ENCODE measurements at regions not wholly inside any gene's neighbourhood (a gene's known extent, or its start where the extent isn't known, plus 50 kb on each side); places are given as distances from the start of the nearest gene placed in this dataset.

DNA sequence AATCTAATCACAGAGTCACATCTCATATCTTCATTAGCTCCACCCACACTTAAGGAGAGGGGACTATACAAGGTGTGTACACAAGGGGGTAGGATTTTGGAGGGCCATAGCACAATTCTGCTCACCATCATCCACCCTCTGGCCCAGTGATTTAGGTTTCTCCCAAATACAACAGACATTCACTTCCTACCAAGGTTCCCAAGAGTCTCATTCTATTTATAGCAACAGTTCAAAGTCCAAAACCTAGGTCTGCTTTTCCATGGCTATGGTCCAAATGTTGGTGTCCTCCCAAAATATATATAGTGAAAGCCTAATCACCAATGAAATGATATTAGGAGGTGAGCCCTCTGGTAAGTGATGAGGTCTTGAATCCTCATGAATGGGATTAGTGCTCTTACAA, 353.2 kb upstream of the PLD5 start:
- no peak for DNase-seq (ENCODE audit: low spot score)
- TF ChIP-seq, protein P1, sequence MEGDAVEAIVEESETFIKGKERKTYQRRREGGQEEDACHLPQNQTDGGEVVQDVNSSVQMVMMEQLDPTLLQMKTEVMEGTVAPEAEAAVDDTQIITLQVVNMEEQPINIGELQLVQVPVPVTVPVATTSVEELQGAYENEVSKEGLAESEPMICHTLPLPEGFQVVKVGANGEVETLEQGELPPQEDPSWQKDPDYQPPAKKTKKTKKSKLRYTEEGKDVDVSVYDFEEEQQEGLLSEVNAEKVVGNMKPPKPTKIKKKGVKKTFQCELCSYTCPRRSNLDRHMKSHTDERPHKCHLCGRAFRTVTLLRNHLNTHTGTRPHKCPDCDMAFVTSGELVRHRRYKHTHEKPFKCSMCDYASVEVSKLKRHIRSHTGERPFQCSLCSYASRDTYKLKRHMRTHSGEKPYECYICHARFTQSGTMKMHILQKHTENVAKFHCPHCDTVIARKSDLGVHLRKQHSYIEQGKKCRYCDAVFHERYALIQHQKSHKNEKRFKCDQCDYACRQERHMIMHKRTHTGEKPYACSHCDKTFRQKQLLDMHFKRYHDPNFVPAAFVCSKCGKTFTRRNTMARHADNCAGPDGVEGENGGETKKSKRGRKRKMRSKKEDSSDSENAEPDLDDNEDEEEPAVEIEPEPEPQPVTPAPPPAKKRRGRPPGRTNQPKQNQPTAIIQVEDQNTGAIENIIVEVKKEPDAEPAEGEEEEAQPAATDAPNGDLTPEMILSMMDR (IDR thresholded peaks at IDR 0.05) = no peak
- Histone ChIP-seq H3K4me3 (no peak overlapping the region), H3K27ac (no peak overlapping the region)

DNA sequence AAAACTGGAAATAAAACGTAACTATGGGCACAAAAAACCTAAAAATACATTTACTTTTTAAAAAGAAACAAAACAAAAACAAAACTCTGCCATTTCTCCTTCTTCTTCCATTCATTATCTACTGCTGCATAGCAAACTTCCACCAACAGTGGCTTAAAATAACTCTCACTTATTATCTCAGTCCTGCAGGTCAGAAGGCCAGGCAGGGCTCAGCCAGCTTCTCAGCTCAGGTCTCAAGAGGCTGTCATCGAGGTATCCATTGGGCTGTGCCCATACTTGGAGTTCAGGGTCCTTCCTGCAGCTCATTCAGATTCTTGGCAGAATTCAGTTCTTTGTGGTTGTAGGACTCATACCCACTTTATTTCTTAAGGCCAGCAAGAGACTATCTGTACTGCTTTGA, 352.7 kb upstream of the PLD5 start:
- DNase-seq (ENCODE audit: low spot score) = no peak
- no peak overlapping the region for H3K27ac ChIP-seq
- TF ChIP-seq, protein P1 (IDR thresholded peaks at IDR 0.05) = no peak
- no peak overlapping the region for H3K4me3 ChIP-seq

DNA sequence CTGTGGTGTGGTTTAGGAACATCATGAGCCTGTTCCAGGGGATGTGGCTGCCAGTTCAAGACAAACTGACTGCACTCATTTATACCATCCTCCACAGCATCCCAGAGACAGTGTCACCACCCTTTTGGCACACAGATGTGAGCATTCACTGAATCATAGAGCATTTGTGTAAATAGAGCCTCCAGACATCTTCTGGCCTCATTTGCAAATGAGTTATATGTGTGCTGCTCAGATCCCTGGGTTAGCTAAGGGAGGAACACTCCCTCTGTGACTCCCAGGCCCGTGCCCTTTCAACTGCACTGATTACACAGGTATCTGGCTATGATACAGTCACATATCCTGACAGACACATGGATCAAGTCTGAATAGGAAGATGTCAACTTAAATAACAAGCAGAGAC, 351.5 kb upstream of the PLD5 start:
- no peak for DNase-seq (ENCODE audit: low spot score)

DNA sequence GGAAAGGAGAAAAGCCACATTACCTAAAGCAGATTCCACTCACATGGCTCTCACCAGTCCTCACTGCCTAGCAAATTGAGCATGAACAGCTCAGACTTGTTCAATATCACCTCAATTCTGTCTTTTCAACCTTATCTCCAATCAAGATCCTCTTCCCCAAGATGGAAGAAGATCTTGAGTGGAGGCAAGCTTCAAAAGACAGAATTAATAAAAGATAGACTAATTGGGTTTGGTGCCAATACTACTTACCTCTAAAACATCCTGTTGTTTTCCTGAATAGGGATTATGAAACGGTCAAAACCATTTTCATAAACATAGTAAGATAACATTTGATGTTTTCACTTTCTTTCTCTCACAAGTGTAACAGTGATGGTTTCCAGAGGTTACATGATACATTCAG, 349.2 kb upstream of the PLD5 start:
- TF ChIP-seq, protein P1 (IDR thresholded peaks at IDR 0.05) = no peak
- no peak overlapping the region for H3K4me3 ChIP-seq

More for the DNA sequence above, 351.5 kb upstream of the PLD5 start:
- Histone ChIP-seq H3K4me3 (no peak overlapping the region), H3K27ac (no peak overlapping the region)
- TF ChIP-seq, protein P1 (IDR thresholded peaks at IDR 0.05) = no peak

DNA sequence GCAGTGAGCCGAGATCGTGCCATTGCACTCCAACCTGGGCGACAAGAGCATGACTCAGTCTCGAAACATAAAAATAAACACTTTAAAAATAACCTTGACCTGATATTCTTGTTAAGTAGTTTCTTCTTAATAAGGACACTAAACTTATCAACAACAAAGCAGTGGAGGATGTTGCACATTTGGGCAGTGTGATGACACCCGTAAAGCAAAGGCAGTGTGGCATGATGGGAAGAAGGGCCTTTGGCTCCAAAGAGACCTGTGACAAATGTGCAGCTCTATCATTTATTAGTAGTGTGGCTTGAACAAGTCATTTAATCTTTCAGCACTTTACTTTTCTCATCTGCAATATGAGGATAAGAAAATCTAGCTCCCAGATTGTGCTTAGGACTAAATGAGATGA, 348.0 kb upstream of the PLD5 start:
- no peak for DNase-seq (ENCODE audit: low spot score)

More for the DNA sequence above, 349.2 kb upstream of the PLD5 start:
- no peak for DNase-seq (ENCODE audit: low spot score)
- no peak overlapping the region for H3K27ac ChIP-seq

DNA sequence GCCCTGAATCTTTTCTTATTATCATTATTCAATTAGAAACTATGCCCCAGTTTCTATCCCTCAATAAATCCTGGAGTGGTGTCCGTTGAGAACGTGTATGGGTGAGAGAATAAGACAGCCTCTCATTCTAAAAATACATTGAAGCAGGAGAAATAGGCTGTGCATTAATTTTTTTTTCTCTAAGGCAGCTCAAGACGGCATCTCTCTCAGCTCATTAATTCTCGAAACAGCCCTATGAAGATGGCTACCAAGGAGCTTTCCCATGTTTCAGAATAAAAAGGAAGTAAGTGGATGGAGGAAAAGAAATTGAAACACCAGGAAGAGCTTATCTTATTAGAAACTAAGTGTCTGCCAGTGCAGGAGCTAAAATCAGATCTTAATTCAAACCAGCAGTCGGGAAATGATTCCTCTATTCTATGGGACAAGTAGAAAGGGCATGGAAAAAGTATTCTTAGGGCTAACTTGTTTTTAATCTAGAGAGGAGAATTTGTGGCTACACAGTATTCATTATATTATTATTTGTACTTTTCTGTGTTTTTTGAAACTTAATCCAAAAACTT, 347.1 kb upstream of the PLD5 start:
- Histone ChIP-seq H3K27ac (no peak overlapping the region), H3K4me3 (no peak overlapping the region)
- TF ChIP-seq, protein P1 (IDR thresholded peaks at IDR 0.05) = no peak
- DNase-seq (ENCODE audit: low spot score) = no peak

More for the DNA sequence above, 348.0 kb upstream of the PLD5 start:
- TF ChIP-seq, protein P1 (IDR thresholded peaks at IDR 0.05) = no peak
- H3K27ac ChIP-seq = no peak overlapping the region
- H3K4me3 ChIP-seq = no peak overlapping the region

DNA sequence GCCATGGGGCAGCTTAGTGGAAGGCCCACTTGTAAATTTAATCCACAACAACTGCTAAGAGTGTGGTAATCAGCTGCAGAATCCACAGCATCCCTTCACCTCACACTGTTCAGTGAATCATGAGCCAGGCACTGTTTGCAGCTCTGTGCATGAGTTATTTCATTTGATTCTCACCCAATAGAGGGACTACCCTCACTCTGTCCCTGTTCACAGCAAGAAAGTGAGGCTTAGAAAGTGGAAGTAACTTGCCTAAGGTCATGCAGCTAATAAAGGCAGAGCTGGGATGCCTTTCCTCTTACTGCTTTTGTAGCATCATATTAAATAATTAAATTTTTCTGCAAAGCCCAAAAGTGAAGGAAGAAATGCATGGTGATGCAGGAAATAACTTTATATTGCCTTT, 346.5 kb upstream of the PLD5 start:
- Histone ChIP-seq H3K27ac (no peak overlapping the region), H3K4me3 (no peak overlapping the region)
- TF ChIP-seq, protein P1 (IDR thresholded peaks at IDR 0.05) = no peak
- DNase-seq (ENCODE audit: low spot score) = no peak

All from coronary artery (tissue), 2 donors.